ENCODE measurements at regions not wholly inside any gene's neighbourhood (a gene's known extent, or its start where the extent isn't known, plus 50 kb on each side); places are given as distances from the start of the nearest gene placed in this dataset.

- Histone ChIP-seq H3K27me3 (ENCODE audit: control insufficient read depth, insufficient read depth, low read length) (0 out of 2 replicates have a peak, but pooled peaks cover 3% of the 10 kb centered on the region), H3K36me3 (ENCODE audit: control insufficient read depth, insufficient read depth, low read length) (no peaks in the 10 kb centered on the region), H3K27ac (ENCODE audit: low read length) (no peak overlapping the region), H3K9me3 (ENCODE audit: control insufficient read depth, insufficient read depth, low read depth, low read length) (no peaks in the 10 kb centered on the region), H3K4me1 (ENCODE audit: control insufficient read depth, insufficient read depth, low read length) (no peaks in the 10 kb centered on the region), H3K4me3 (ENCODE audit: low read depth in 2 of 2, low read length in 2 of 2) (no peak overlapping the region)
- POLR2A ChIA-PET, result no interaction called here
- in situ Hi-C loops (cut with HindIII; ENCODE audit: low pct_unique_long_range_greater_than_20kb, low sequenced_read_pairs) (no loop called here), intact Hi-C loops (cut with micrococcal nuclease; ENCODE audit: unreplicated experiment) (no loop called here)
- ATAC-seq (no peak), DNase-seq (ENCODE audit: low read depth, low spot score) (no peak)
- CTCF ChIA-PET, result no interaction called here
- TF ChIP-seq, protein P1, sequence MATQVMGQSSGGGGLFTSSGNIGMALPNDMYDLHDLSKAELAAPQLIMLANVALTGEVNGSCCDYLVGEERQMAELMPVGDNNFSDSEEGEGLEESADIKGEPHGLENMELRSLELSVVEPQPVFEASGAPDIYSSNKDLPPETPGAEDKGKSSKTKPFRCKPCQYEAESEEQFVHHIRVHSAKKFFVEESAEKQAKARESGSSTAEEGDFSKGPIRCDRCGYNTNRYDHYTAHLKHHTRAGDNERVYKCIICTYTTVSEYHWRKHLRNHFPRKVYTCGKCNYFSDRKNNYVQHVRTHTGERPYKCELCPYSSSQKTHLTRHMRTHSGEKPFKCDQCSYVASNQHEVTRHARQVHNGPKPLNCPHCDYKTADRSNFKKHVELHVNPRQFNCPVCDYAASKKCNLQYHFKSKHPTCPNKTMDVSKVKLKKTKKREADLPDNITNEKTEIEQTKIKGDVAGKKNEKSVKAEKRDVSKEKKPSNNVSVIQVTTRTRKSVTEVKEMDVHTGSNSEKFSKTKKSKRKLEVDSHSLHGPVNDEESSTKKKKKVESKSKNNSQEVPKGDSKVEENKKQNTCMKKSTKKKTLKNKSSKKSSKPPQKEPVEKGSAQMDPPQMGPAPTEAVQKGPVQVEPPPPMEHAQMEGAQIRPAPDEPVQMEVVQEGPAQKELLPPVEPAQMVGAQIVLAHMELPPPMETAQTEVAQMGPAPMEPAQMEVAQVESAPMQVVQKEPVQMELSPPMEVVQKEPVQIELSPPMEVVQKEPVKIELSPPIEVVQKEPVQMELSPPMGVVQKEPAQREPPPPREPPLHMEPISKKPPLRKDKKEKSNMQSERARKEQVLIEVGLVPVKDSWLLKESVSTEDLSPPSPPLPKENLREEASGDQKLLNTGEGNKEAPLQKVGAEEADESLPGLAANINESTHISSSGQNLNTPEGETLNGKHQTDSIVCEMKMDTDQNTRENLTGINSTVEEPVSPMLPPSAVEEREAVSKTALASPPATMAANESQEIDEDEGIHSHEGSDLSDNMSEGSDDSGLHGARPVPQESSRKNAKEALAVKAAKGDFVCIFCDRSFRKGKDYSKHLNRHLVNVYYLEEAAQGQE (IDR thresholded peaks at IDR 0.05; ENCODE audit: insufficient read depth in 1 of 2, low read depth in 2 of 2, low read length in 1 of 2), result no peak
- no peak for TF ChIP-seq CTCF (IDR thresholded peaks at IDR 0.05)
- BruUV-seq (replicated peaks), result no TSS peak
Measured at GRCh38 chr18:10057894-10058791, 144.3 kb downstream of the VAPA start.

GRCh38 chr18:10059610-10060468 is 146.0 kb downstream of the VAPA start:
- no peak for DNase-seq (ENCODE audit: low read depth, low spot score)
- Histone ChIP-seq H3K27me3 (ENCODE audit: control insufficient read depth, insufficient read depth, low read length) (peaks cover 3% of the 10 kb centered on the region; the same call in 1 of the 2 replicates), H3K9me3 (ENCODE audit: control insufficient read depth, insufficient read depth, low read depth, low read length) (no peaks in the 10 kb centered on the region), H3K36me3 (ENCODE audit: control insufficient read depth, insufficient read depth, low read length) (no peaks in the 10 kb centered on the region), H3K4me1 (ENCODE audit: control insufficient read depth, insufficient read depth, low read length) (no peaks in the 10 kb centered on the region), H3K27ac (ENCODE audit: low read length) (no peak overlapping the region), H3K4me3 (ENCODE audit: low read depth in 2 of 2, low read length in 2 of 2) (no peak overlapping the region)
- BruUV-seq (replicated peaks), result no TSS peak
- intact Hi-C loops (cut with micrococcal nuclease; ENCODE audit: unreplicated experiment) (no loop called here), in situ Hi-C loops (cut with HindIII; ENCODE audit: low pct_unique_long_range_greater_than_20kb, low sequenced_read_pairs) (no loop called here)
- ChIA-PET CTCF (no interaction called here), POLR2A (no interaction called here)
- TF ChIP-seq POLR2AphosphoS5 (IDR thresholded peaks at IDR 0.05; ENCODE audit: low read depth, low read length), result no peak
- no peak for TF ChIP-seq SIN3A (IDR thresholded peaks at IDR 0.05; ENCODE audit: borderline replicate concordance, insufficient read depth, low read depth, low read length)
- TF ChIP-seq TCF7L2 (IDR thresholded peaks at IDR 0.05; ENCODE audit: low read depth, low read length), result no peak
- TF ChIP-seq, protein P1 (IDR thresholded peaks at IDR 0.05; ENCODE audit: insufficient read depth in 1 of 2, low read depth in 2 of 2, low read length in 1 of 2), result no peak
- no peak for TF ChIP-seq CTCF (IDR thresholded peaks at IDR 0.05)
- ATAC-seq, result no peak

Measured in Panc1 (cell line).